DOHH2 (cell line): ENCODE measurements at regions not wholly inside any gene's neighbourhood (a gene's known extent, or its start where the extent isn't known, plus 50 kb on each side); places are given as distances from the start of the nearest gene placed in this dataset.

ENCODE experiments used
- CTCF ChIP-seq: fragments of 200-600 bp; sonication (generic); IDR thresholded peaks from one replicate; pipeline ENCODE4 v1.5.1; 2014; ENCODE audit warnings: antibody characterized with exemption, mild to moderate bottlenecking, low read depth, low read length; ENCODE audit not compliant: poor library complexity, severe bottlenecking
- EZH2phosphoT487 ChIP-seq: fragments of 200-600 bp; sonication (generic); IDR thresholded peaks from 2 replicates; pipeline ENCODE4 v1.6.1; 2017; ENCODE audit warnings: borderline replicate concordance, mild to moderate bottlenecking, antibody characterized with exemption, low read length, moderate library complexity, mixed read lengths

- TF ChIP-seq CTCF (no peak), EZH2phosphoT487 (no peak)
These were observed 496.9 kb downstream of the TMA16 start for GRCh38 chr4:163991298-163991865.
